ENCODE measurements at regions not wholly inside any gene's neighbourhood (a gene's known extent, or its start where the extent isn't known, plus 50 kb on each side); places are given as distances from the start of the nearest gene placed in this dataset.

DNA sequence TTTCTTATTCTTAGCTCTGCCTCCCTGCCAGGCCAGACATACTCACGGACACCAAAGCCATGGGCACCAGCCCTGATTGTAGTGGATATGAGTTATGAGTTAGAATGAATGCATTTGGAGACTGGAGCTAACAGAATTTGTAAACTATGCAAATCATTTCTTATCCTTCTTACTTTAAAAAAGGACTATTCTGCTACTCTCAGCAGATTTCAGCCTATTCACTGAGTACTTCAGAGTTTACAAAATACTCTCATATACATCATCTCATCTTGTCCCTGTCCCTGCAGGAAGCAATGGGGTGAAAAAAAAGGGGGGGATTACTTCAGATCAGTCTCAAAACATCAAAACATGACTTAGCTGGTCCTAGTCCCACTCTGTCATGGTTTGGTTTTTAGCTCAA is 541.4 kb upstream of the PLXNA2 start:
- no peak for DNase-seq (ENCODE audit: low spot score)

DNA sequence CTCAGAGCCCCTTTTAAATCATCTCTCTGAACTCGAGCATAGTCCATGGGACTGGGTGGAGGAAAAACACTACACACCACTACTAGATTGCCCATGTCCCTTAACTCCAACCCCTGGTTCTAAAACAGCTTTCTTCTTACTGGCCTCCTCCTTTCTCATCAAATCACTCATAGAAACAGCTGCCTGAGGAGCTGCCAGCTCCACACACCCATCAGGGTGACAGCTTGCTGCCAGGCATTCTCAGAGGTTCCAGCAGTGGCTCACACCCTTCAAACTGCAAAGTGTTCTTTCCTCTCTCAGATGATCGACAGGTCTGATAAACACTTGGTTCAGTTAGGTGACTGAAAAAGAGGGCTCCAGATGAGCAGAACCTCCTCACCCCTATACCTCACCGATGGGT is 543.0 kb upstream of the PLXNA2 start:
- no peak for DNase-seq (ENCODE audit: low spot score)

DNA sequence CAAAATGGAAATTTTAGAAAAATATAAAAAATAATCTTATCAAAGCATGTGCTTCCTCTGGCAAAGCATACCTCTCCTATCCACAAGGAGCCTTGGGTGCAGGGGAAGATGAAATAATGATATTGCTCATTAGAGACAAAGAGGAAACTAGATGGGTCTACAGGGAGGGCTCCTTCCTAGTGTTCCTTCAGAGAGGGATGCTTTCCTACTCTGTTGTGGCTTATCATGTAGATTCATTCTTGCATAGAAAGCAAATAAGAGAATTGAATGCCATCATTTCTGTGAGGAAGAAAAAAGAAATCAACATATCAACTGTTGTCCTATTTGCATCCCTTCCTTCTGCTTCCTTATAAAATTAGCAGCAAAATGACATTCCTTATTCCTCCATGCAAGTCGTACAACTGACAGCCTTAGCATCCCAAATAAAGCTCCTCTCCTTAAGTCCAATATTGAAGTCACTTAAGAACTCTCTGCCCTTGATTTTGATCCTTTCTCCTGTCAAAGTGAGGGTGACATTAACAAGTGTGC is 543.9 kb upstream of the PLXNA2 start:
- DNase-seq (ENCODE audit: low spot score), result no peak

DNA sequence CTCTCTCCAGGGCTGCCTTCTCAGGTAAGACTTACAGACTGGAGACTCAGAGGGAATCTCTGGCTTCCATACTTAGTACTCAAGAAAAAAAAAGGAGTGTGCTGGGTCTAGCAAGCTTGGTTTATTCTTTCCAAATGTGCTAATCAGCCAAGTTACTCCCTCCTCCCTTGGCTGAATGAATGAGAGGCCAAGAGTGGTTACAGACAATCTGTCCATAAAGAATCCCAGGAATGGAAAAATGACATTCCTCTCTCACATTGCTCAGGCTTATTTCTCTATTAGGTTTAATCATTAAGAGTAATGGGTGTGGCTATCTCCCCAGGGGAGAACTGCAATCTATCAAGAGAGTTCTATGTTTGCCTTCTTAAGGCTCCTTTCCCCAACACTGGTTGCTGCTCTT is 547.3 kb upstream of the PLXNA2 start:
- no peak for DNase-seq (ENCODE audit: low spot score)

DNA sequence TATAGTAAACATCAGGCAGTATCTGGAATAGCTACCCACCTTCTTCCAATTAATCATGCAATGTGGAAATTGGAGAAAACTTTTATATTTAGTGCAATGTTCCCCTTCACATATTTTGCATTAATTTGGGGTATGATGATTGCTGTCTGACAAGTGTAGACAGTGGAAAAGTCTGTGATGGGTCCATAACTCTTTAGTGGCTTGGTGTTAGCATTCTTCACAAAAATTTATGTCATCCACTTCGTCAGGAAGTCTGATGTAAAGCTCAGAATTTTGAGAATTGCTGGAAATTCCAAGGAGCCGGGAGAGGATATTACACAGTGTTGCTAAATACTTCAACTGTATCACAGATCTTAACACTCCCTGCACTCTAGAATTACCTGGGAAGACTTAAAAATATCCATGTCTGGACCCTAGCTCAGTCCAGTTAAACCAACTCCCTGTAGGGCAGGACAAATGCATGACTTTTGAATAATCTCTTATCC is 549.7 kb upstream of the PLXNA2 start:
- DNase-seq (ENCODE audit: low spot score), result no peak

DNA sequence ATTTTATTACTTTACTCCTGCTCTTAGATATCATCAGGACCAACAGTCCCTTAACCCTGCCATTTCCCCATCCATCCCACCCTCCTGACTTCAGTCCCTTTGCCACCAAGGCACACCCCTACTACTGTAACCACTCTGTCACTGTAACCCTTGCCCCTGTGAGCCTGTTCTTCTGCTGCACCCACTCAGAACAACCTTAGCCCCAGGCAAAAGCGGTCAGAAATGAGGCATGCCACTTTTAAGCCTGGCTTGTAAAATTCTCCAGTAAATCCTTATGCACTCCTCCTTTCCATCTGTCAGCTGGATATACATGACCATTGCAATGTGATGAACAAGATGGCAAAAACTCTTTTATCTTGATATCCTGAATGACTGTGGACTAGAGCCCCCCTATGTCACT is 555.0 kb upstream of the PLXNA2 start:
- DNase-seq (ENCODE audit: low spot score), result no peak

DNA sequence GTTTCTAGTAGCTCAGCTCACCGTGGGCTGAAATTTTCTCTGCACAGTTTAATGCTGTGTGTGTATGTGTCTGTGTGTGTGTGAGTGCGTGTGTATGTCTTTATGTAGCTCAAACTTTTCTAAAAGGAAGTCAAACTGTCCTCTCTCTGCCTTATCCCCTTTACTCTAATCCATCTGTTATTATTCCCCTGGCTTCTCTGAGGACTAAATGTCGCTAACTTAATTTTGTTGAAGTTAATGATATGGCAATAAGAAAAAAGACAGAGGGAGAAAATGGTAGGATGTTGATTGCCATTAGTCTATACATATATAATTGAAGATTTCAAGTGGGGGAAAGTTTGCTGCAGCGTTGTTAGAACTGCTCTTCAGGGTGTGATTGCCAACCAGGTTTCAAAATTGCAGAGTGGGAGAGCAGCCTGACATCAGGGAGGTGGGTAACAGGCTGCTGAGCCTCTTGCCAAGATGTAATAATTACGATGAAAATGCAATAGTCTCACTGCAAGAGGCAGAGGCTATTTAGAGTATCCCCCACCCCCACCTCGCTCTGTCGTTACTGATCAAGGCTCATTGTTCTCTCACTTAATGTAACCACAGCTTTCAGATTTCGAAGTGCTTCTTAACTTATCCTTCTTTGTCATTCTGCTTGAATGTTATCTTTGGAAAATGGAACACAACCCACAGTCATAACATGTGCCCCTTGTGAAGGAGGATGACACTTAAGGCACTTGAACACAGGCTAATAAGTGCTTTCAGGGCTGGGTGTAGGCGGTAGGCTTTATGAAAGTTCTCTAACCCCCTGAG is 559.0 kb upstream of the PLXNA2 start:
- no peak for DNase-seq (ENCODE audit: low spot score)

DNA sequence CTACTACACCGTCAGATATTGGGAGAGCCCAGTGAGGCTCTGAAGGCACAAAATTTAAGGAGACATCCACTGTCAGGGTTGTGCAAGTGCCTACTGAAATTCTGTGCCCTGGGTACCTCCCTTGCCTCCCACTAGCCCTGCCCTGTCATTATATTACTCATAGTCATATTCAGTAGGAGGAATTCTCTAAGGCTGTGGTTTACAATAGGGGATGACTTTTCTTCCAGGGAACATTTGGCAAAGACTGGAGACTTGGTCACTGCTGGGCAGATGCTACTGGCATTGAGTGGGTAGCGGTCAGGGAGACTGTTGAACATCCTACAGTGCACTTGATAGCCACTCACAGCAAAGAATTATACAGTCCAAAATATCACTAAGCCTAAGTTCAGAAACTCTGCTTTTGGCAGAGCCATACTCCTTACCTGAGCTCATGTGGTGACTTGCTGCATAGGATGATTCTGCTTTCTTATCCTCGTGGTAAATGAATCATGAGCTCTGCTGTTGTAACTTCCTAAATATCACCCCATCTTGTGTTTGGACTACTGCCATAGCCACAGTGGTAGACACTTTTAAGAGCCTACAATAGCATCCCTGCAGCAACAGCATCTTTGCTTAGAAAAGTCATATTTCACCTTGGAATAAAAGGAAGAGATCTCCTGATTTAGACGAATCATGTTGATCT is 563.4 kb upstream of the PLXNA2 start:
- no peak for DNase-seq (ENCODE audit: low spot score)

DNA sequence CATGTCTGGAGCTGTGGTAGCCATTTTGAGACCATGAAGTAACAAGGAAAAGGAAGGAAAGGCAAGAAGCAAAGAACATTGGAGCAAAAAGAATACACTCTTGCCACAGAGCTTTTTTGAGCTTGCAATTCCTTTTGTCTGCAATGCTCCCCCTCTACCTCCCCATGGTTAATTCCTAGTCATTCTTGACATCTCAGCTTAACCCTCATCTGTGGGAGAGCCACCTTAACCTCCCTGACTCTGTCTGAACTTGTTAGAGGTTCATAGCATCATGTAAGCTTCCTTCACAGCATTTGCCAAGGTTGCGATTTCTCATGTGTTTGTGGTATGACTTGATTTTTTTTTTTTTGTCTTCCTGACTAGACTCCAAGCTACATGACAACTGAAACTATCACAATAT is 564.1 kb upstream of the PLXNA2 start:
- no peak for DNase-seq (ENCODE audit: low spot score)

DNA sequence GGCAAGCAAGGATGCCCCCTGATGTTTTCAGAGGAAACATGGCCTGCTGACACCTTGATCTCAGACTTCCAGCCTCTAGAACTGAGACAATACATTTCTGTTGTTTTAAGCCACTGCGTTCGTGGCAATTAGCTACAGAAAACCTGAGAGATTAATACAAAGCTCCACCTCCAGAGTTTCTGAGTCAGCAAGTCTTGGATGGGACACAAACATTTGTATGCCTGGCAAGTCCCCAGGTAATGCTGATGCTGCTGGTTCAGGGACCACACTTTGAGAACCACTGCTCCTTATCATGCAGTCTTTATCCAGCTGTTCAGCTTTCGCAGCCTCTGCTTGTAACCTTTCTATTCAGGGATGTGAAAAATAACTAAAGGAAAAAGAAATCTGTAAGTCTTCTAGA is 565.7 kb upstream of the PLXNA2 start:
- DNase-seq (ENCODE audit: low spot score), result no peak

DNA sequence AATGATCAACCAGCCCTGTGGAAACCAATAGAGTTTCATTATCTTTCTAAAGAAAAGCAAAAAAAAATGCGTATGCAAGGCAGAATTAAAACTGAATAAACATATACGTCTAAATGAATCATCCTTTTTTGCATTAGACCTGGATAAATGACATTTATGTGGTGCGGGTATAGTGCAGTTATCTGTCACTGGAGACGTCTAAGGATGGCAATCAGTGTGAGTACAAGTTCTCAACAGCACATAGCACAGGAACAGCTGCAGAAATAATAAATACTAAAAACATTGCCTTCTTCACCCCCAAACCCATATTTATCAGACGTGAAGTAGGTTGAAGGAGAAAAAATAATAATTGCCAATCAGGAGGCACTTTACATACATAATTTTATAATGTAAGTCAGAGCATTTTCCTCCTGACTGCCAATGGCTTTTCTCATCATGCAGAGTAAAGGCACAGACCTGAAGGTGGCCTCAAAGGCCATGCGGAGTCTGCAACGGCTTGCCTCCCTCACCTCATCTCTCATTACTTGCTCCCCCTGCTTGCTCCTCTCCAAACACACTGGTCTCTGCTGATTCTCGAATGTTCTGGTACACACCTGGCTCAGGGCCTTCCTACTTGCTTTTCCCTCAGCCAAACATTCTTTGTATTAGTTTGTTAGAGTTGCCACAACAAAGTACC is 574.7 kb upstream of the PLXNA2 start:
- no peak for DNase-seq (ENCODE audit: low spot score)

DNA sequence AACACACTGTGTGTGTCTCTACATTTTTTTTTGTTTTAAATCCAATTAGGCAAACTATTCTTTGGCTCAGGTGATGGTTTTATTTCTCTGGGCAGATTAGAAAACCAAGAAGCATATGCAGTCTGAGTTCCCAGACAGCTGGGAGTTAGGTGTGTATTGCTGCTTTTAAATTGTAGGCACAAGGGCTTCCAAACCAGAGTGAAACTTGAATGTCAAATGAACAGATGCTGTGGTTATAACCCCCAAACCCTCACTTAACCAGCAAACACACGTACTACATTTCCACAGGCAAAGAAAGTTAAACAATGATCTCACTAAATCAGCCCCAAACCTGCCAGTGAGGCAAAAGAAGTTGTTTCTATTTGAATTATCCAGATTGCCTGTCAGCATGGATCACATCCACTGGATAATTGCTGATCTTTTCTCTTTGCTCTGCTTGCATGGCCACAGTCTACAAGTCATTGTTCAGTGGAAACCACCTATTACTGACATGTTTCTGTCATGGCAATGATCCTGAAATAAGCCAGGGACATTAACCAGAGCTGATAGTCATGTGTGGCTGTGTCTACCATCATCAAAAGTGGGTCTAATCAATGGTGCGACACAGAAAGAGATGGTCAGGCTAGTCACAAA is 576.5 kb upstream of the PLXNA2 start:
- DNase-seq (ENCODE audit: low spot score), result no peak

DNA sequence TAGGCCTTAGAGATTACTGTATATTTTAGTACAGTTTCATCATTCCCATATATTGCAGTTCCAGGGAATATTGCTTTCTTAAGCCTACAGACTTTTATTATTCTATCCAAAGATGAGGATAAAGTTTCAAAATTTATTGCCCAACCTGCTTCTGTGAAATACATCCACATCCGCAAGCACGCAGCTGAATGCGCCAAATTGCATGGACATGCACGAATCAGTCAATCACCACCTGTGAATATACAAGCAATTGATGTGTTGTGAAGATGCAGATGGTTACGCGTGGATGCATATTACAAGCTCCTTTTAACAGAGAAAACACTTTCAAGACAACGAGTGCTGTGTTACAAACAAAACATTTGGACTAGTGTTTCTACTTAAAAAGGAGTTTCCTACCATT is 577.8 kb upstream of the PLXNA2 start:
- DNase-seq (ENCODE audit: low spot score), result no peak

DNA sequence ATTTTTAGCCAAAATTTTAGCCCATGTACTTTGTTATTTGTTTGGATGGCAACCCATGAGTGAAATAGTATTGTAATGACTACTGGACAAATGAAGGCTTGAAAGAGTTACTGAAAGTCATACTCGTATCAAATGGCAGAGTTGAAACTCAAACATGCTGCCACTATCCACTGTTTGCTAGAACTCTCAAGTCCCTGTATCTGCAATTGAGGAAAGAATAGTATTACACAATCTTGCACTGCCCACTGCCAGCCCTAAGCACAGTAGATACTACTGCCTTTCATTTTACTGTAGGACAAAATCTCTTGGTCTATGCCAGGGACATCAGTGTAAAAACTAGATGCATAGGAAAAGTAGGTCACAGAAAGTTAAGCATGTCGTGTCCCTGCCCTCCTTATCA is 581.1 kb upstream of the PLXNA2 start:
- no peak for DNase-seq (ENCODE audit: low spot score)

DNA sequence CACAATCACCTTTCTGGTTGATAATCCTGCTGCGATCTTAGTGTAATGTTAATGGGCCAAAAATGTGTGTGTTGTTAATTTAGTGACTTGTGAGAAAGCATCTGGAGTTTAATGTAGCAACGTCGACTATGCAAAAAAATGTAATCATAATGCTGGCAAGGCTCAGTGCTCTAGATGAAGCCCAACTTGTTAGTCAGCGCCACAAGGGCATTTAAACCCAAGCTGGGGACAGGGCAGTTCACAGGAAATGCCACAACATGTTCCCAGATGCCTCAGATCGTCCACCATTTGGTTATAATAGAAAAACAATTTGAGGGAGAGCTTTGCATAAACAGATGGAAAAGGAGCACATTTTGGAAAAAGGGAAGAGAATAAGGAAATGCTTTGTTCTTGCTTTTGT is 585.4 kb upstream of the PLXNA2 start:
- DNase-seq (ENCODE audit: low spot score), result no peak

DNA sequence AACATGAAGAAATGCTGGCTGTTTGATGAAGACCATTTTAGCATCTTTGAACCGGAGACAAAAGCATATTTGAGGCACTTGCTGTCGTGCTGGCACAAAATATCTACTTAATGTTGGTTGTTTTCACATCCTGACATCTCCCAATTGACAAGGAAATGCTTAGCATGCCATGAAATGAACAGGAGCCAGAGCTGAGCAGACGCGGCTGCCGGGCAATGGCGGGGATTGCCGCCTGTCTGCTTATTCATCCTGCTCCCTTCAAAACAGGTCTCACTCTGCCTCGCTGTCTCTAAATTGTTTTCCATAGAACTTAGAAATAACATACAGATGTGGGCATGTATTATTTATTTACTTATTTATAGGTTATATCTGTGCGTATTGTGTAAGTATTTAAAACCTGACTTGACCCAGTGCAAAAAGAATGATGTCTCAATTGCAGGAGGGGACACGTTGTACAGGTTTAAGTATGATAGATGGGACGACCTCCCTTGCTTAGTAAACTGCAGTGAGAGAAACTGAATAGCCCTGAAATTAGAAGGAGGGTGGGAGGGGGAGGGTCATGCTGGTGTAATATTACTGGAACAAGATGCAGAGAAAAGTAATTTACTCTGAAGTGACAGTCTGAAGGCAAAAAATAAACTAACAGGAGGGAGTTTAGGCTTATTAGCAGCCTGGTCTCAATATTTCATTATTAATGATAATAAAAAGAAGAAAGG is 590.4 kb upstream of the PLXNA2 start:
- no peak for DNase-seq (ENCODE audit: low spot score)

DNA sequence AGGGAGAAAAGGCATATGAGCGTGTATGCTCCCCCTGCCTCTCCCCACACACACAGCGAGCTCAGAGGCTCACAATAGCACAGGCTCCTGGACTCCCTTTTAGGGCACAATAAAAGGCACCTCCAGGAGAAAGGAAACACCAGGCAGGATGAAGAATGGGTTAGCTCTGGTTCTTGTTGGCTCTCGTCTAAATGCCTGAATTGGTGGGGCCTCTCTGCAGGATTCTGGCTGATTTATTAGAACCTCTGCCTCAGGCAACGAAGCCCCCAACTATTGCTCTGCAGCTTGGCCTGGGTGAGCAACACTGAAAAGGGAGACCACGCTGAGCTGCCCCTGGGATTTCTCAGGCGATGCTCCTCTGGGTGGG is 590.9 kb upstream of the PLXNA2 start:
- no peak for DNase-seq (ENCODE audit: low spot score)

DNA sequence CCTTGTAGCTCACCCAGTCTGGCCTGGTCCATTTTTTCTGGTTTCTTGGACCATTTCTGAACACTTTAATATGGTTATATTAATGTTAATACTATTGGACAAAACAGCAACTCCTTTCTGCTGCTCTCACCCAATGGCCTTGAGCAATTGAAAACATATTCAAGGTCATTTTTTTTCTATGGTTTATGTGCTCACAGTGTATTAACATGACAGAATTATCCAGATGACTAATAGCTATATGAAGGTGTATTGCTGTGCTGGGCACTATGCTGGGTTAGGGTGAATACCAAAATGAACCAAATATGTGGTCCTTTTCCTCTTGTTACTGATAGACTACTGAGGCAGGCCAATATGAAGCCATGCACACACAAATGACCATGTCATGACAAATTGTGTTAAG is 591.6 kb upstream of the PLXNA2 start:
- no peak for DNase-seq (ENCODE audit: low spot score)

DNA sequence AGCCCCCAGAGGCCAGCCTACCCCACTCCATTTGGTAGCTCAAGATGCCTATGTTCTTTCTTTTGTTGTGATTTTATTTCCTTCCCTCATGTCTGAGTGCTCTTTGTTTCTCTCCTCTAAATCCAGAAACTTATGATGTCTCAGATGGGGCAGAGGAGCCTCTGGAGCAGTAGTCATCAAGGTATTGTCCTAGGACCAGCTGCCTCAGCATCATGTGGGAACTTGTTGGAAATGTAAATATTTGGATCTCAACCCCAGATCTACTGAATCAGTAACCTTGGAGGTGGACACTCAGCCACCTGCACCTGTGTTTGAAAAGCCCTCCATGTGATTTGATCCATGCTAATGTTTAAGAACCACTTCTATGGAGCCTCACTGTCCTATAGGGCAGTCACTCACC is 593.1 kb upstream of the PLXNA2 start:
- DNase-seq (ENCODE audit: low spot score), result no peak

DNA sequence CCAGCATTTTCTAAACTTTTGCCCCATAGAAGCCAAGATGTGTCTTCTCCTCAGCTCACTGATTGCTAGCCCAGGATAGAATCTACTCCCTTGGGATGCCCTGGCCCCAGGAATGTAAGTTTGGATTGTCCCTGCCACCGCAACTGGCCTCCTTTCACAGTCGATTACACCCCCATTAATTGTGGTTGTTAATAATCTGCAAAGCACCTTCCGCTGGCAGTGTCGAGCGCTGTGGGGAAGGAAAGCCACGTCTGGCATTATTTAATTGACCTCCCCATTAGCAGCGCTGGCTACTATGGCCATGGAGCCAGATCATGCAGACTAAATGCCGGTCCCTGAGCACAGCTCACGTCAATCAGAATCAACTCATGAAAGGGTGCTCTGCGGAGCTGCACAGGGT is 597.3 kb upstream of the PLXNA2 start:
- no peak for DNase-seq (ENCODE audit: low spot score)

DNA sequence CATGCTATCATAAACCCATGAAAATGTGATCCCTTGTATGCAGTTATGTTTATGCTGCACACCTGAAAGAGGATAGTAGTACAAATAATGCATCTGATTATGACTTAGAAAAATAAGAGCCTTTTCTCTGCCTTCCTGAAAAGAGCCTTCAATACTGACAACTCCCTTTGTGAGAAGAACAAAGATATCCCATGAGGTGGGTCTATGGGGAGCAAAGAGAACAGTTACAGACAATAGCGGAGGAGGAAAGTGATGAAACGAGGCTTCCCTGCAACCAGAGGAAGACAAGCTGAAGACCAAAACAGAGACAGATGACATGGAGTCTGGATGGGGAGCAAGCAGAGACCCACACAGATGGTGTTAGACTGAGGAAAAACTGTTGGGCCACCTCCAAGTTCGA is 598.3 kb upstream of the PLXNA2 start:
- no peak for DNase-seq (ENCODE audit: low spot score)

DNA sequence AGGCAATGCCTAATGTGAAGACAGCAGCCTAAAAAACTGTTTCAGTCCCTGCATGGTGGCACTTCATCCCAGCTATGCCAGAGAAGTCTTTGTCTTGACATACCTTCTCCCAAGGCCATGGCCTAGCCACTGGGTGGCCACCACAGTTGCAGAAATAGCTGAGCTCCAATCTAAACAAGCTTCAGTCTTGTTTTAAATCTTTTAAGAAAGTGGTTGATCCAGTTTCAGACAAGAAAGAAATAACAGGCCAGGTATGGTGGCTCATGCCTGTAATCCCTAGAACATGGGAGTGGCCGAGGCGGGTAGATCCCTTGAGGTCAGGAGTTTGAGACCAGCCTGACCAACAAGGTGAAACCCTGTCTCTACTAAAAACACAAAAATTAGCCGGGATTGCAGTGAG is 600.0 kb upstream of the PLXNA2 start:
- no peak for DNase-seq (ENCODE audit: low spot score)
